Hepatocyte (in vitro differentiated cells): ENCODE measurements at regions not wholly inside any gene's neighbourhood (a gene's known extent, or its start where the extent isn't known, plus 50 kb on each side); places are given as distances from the start of the nearest gene placed in this dataset.

Experiments
- DNase-seq: peaks from one replicate; pipeline ENCODE4 v3.0.0-alpha.2; 2016; ENCODE audit warnings: low spot score
- H2AFZ ChIP-seq: fragments of 200-600 bp; sonication (generic); 2 replicates; pipeline ENCODE4 v1.6.0; 2016; ENCODE audit warnings: antibody characterized with exemption, mild to moderate bottlenecking
- H3K27ac ChIP-seq: fragments of 200-600 bp; sonication (generic); 2 replicates; pipeline ENCODE4 v1.5.1; 2016; ENCODE audit warnings: mild to moderate bottlenecking
- H3K27me3 ChIP-seq: fragments of 200-600 bp; sonication (generic); 2 replicates; pipeline ENCODE4 v1.6.1; 2016
- H3K36me3 ChIP-seq: fragments of 200-600 bp; sonication (generic); replicated peaks from 2 replicates; pipeline ENCODE4 v1.5.1; 2016; ENCODE audit warnings: low read depth; ENCODE audit not compliant: insufficient read depth
- H3K4me1 ChIP-seq: fragments of 200-600 bp; sonication (generic); 2 replicates; pipeline ENCODE4 v1.5.1; 2016; ENCODE audit warnings: mild to moderate bottlenecking, moderate library complexity; ENCODE audit not compliant: insufficient read depth
- H3K4me2 ChIP-seq: fragments of 200-600 bp; sonication (generic); 2 replicates; pipeline ENCODE4 v1.6.0; 2016
- H3K4me3 ChIP-seq: fragments of 200-600 bp; sonication (generic); 2 replicates; pipeline ENCODE4 v1.5.1; 2016; ENCODE audit warnings: mild to moderate bottlenecking
- H3K79me2 ChIP-seq: fragments of 200-600 bp; sonication (generic); 2 replicates; pipeline ENCODE4 v1.6.0; 2017; ENCODE audit warnings: mild to moderate bottlenecking
- H3K9me2 ChIP-seq: fragments of 200-600 bp; sonication (generic); replicated peaks from 2 replicates; pipeline ENCODE4 v1.6.0; 2017; ENCODE audit warnings: mild to moderate bottlenecking; ENCODE audit not compliant: insufficient read depth
- H3K9me3 ChIP-seq: fragments of 200-600 bp; sonication (generic); 2 replicates; pipeline ENCODE4 v1.5.1; 2016; ENCODE audit warnings: low read depth, mild to moderate bottlenecking
- H4K20me1 ChIP-seq: fragments of 200-600 bp; sonication (generic); 2 replicates; pipeline ENCODE4 v1.6.0; 2016; ENCODE audit warnings: mild to moderate bottlenecking; ENCODE audit not compliant: insufficient read depth, poor library complexity, severe bottlenecking
- EZH2 ChIP-seq: fragments of 200-600 bp; sonication (generic); IDR thresholded peaks from 2 replicates; pipeline ENCODE4 v1.6.1; 2016; ENCODE audit warnings: antibody characterized with exemption, mild to moderate bottlenecking, borderline replicate concordance
- EZH2phosphoT487 ChIP-seq: fragments of 200-600 bp; sonication (generic); IDR thresholded peaks from one replicate; pipeline ENCODE4 v1.6.1; 2018; ENCODE audit warnings: antibody characterized with exemption, mild to moderate bottlenecking, low read depth, moderate library complexity; ENCODE audit not compliant: unreplicated experiment, severe bottlenecking
- WGBS: methylation state at CpG from one replicate; pipeline ENCODE4 v1.1.6; 2016; ENCODE audit warnings: low lambda C conversion rate; ENCODE audit errors: missing lambda C conversion rate; 5-methylcytosine and 5-hydroxymethylcytosine counted together
- TF ChIP-seq, protein P1 (sequence below): fragments of 200-600 bp; sonication (generic); IDR thresholded peaks from 2 replicates; pipeline ENCODE4 v1.5.1; 2016; ENCODE audit warnings: antibody characterized with exemption, mild to moderate bottlenecking; ENCODE audit not compliant: poor library complexity

GRCh38 chr14:105878554-105878953 lies 352.2 kb downstream of the TMEM121 start:
- H3K9me2 ChIP-seq, result no peaks in the 10 kb centered on the region
- H3K27me3 ChIP-seq, result no peaks in the 10 kb centered on the region
- no peaks in the 10 kb centered on the region for H4K20me1 ChIP-seq
- H2AFZ ChIP-seq, result no peak overlapping the region
- no peak overlapping the region for H3K4me3 ChIP-seq
- H3K27ac ChIP-seq, result no peak overlapping the region
- 84% methylated on average over 9 of the region's 13 CpGs for WGBS
- H3K36me3 ChIP-seq, result no peaks in the 10 kb centered on the region
- DNase-seq, result no peak
- H3K4me1 ChIP-seq, result no peaks in the 10 kb centered on the region
- no peak overlapping the region for H3K4me2 ChIP-seq
- TF ChIP-seq, protein P1, sequence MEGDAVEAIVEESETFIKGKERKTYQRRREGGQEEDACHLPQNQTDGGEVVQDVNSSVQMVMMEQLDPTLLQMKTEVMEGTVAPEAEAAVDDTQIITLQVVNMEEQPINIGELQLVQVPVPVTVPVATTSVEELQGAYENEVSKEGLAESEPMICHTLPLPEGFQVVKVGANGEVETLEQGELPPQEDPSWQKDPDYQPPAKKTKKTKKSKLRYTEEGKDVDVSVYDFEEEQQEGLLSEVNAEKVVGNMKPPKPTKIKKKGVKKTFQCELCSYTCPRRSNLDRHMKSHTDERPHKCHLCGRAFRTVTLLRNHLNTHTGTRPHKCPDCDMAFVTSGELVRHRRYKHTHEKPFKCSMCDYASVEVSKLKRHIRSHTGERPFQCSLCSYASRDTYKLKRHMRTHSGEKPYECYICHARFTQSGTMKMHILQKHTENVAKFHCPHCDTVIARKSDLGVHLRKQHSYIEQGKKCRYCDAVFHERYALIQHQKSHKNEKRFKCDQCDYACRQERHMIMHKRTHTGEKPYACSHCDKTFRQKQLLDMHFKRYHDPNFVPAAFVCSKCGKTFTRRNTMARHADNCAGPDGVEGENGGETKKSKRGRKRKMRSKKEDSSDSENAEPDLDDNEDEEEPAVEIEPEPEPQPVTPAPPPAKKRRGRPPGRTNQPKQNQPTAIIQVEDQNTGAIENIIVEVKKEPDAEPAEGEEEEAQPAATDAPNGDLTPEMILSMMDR, result no peak
- TF ChIP-seq EZH2 (no peak), EZH2phosphoT487 (no peak)
- H3K79me2 ChIP-seq, result no peaks in the 10 kb centered on the region
- no peaks in the 10 kb centered on the region for H3K9me3 ChIP-seq

- no peaks in the 10 kb centered on the region for H3K9me3 ChIP-seq
- H3K4me3 ChIP-seq, result no peak overlapping the region
These were observed 353.1 kb downstream of the TMEM121 start for GRCh38 chr14:105879503-105879866.

DNA sequence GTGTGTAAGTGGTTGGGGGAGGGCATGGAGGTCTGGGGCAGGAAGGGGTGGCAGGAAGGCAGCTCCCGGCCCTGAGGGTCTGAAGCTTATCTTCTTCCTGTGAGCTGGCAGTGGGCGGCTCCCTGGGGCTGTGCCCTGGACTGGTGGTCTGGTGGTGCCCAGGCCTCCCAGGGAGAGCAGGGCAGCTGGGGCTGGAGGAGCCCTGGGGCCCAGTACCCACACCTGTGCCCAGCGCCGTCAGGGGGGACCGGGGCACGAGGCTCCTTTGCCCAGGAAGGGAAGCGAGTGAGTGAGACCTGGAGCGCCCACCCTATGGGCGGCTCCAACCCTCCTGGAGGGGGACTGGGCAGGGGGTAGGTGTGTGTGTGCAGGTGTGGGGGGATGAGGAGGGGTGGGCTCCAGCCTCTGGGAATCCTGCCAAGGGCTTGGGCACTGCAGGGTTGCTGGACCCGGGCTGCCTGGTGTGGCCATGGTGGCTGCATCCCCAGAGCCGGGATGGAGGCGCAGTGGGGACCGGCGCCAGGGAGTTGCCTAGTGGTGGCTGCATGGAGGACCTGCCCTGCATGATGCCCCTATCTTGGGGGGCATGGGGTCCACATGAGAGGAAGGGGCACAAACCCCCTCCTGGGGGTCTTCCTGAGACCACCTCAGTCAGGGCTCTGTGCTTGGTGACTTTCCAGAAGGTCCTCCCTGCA lies 353.6 kb downstream of the TMEM121 start:
- no peaks in the 10 kb centered on the region for H3K27me3 ChIP-seq
- H4K20me1 ChIP-seq, result no peaks in the 10 kb centered on the region
- DNase-seq, result no peak
- H3K4me1 ChIP-seq, result no peaks in the 10 kb centered on the region
- H3K9me2 ChIP-seq, result no peaks in the 10 kb centered on the region
- H3K27ac ChIP-seq, result no peak overlapping the region
- no peaks in the 10 kb centered on the region for H3K36me3 ChIP-seq
- no peak overlapping the region for H2AFZ ChIP-seq
- TF ChIP-seq EZH2, result no peak
- TF ChIP-seq, protein P1, result no peak
- no peak for TF ChIP-seq EZH2phosphoT487
- H3K4me2 ChIP-seq, result no peak overlapping the region
- H3K79me2 ChIP-seq, result no peaks in the 10 kb centered on the region
- 82% methylated on average over 9 of the region's 14 CpGs for WGBS
- H3K9me3 ChIP-seq, result no peaks in the 10 kb centered on the region
- H3K4me3 ChIP-seq, result no peak overlapping the region

More at GRCh38 chr14:105879503-105879866, 353.1 kb downstream of the TMEM121 start:
- no peak for DNase-seq
- Histone ChIP-seq H3K27me3 (no peaks in the 10 kb centered on the region), H3K4me2 (no peak overlapping the region), H4K20me1 (no peaks in the 10 kb centered on the region), H2AFZ (no peak overlapping the region), H3K9me2 (no peaks in the 10 kb centered on the region), H3K79me2 (no peaks in the 10 kb centered on the region), H3K36me3 (no peaks in the 10 kb centered on the region), H3K27ac (no peak overlapping the region), H3K4me1 (no peaks in the 10 kb centered on the region)
- TF ChIP-seq, protein P1, result no peak
- 87% methylated on average over 7 of the region's 7 CpGs for WGBS

- no peak overlapping the region for H2AFZ ChIP-seq
- no peak overlapping the region for H3K4me2 ChIP-seq
- DNase-seq, result no peak
- no peaks in the 10 kb centered on the region for H4K20me1 ChIP-seq
- TF ChIP-seq EZH2 (no peak), EZH2phosphoT487 (no peak)
- TF ChIP-seq, protein P1, result no peak
- H3K9me3 ChIP-seq, result no peaks in the 10 kb centered on the region
- no peaks in the 10 kb centered on the region for H3K79me2 ChIP-seq
- H3K4me3 ChIP-seq, result no peak overlapping the region
- 81% methylated on average over 11 of the region's 11 CpGs for WGBS
- no peak overlapping the region for H3K27ac ChIP-seq
- H3K4me1 ChIP-seq, result no peaks in the 10 kb centered on the region
- H3K9me2 ChIP-seq, result no peaks in the 10 kb centered on the region
- H3K27me3 ChIP-seq, result no peaks in the 10 kb centered on the region
- no peaks in the 10 kb centered on the region for H3K36me3 ChIP-seq
These were observed 354.2 kb downstream of the TMEM121 start for GRCh38 chr14:105880616-105881015.
